ENCODE measurements at regions not wholly inside any gene's neighbourhood (a gene's known extent, or its start where the extent isn't known, plus 50 kb on each side); places are given as distances from the start of the nearest gene placed in this dataset.
"Not testable (repeated sequence)": the region's sequence is repeated elsewhere in the genome, so short reads cannot be mapped to it uniquely, and the experiment has no call there.

DNA sequence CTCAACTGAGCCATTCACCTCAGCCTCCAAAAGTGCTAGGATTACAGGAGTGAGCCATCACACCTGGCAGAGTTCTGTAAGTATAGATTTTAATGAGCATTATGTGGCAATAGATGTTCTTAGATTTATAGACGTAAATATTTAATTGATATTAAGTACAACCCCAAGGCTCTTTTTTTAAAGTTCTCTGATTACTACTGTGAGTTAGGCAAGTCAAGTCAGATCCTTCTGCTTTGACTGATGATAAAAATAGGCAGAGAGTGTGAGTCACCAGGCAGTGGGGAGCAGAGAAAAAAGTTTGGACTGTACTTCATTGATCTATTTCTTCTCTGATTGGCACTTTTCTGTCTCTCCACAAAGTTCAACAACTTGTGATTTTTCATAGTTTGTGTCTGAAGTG is 1379.9 kb downstream of the UQCRFS1 start:
- no peak for DNase-seq

DNA sequence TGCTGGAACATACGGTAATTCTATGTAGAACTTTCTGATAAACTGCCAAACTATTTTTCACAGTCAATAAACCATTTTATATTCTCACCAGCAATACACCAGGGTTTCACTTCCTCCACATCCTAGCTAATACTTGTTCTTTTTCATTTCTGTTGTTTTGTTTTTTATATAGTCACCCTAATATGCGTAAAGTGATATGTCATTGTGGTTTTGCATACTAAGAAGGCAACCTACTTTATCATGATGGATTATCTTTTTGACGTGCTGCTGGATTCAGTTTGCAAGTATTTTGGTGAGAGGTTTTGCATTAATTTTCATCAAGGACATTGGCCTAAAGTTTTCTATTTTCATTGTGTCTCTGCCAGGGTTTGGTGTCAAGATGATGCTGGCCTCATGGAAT is 1384.1 kb downstream of the UQCRFS1 start:
- DNase-seq = no peak

DNA sequence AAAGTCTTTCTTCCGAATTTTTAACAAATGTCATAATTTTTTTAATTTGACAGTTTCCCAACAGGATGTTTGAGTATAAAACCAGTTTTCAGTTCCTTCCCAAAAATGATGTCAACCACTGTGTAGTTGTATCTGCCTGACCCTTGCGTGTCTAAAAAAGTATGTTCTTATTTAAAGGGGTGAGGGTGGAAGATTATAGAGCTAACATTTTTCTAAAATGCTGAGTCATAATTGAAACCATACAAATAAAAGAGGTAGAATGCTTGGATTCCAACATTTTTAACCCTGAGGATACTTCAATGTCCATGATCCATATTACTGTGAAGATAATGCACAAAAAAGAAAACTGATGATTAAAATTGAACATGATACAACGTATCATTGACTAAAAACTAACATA is 1388.8 kb downstream of the UQCRFS1 start:
- DNase-seq = no peak

DNA sequence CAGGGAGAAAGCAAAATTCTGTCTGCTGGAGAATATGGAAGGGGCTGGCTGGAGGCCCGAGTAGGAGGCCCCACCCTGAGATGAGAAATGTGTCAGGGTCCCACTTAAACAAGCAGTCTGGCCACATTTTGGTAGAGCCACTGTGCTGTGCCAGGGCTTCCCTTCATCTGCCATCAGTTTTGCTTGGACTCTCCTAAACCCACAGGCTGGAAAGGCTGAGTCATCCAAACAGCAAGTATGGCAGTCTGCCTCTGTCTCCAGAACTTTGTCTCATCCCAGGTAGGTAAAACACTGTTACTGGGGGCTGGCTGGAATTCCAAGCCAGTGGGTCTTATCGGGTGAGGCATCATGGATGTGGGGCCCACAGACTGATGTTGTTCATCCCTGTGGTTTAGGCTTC is 1390.6 kb downstream of the UQCRFS1 start:
- no peak for DNase-seq

DNA sequence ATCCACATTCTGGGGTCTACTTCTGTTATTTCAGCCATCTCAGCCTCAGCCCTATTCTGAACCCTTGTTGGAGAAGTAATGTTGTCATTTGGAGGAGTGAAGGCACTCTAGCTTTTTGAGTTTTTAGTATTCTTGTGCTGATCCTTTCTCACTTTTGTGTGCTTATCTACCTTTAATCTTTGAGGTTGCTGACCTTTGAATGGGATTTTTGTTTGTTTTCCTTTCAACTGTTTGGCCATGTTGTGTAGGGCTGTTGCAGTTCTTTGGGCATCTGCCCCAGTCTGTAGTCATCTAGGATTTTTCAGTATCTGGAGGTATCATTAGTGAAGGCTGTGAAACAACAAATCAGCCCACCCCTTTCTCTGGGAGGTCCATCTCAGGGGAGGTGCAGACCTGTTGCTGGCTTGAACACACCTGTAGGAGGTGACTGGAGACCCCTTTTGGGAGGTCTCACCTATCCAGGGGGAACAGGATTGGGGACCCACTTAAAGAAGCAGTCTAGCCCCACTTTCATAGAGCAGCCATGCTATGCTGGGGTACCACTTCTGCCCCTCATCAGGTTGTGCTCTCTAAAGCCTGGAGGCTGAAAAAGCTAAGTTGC is 1391.4 kb downstream of the UQCRFS1 start:
- DNase-seq = no peak

DNA sequence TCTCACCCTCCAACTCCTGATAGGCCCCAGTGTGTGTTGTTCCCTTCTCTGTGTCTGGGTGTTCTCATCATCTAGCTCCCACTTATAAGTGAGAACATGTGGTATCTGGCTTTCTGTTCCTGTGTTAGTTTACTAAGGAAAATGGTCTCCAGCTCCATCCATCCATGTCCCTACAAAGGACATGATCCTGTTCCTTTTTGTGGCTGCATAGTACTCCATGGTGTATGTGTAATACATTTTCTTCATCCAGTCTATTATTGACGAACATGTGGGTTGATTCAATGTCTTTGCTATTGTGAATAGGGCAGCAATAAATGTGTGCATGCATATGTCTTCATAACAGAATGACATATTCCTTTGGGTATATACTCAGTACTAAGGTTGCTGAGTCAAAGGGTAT is 1397.0 kb downstream of the UQCRFS1 start:
- DNase-seq = no peak

DNA sequence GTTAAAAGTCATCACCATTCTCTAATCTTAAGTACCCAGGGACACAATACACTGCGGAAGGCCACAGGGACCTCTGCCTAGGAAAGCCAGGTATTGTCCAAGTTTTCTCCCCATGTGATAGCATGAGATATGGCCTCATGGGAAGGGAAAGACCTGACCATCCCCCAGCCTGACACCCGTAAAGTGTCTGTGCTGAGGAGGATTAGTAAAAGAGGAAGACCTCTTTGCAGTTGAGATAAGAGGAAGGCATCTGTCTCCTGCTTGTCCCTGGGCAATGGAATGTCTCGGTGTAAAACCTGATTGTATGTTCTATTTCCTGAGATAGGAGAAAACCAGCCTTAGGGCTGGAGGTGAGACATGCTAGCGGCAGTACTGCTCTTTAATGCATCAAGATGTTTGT is 1398.1 kb downstream of the UQCRFS1 start:
- DNase-seq = not testable (repeated sequence)

DNA sequence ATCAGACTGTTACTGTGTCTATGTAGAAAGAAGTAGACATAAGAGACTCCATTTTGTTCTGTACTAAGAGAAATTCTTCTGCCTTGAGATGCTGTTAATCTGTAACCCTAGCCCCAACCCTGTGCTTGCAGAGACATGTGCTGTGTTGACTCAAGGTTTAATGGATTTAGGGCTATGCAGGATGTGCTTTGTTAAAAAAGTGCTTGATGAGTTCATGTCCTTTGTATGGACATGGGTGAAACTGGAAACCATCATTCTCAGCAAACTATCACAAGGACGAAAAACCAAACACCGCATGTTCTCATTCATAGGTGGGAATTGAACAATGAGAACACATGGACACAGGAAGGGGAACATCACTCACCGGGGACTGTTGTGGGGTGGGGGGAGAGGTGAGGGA is 1398.7 kb downstream of the UQCRFS1 start:
- not testable (repeated sequence) for DNase-seq

DNA sequence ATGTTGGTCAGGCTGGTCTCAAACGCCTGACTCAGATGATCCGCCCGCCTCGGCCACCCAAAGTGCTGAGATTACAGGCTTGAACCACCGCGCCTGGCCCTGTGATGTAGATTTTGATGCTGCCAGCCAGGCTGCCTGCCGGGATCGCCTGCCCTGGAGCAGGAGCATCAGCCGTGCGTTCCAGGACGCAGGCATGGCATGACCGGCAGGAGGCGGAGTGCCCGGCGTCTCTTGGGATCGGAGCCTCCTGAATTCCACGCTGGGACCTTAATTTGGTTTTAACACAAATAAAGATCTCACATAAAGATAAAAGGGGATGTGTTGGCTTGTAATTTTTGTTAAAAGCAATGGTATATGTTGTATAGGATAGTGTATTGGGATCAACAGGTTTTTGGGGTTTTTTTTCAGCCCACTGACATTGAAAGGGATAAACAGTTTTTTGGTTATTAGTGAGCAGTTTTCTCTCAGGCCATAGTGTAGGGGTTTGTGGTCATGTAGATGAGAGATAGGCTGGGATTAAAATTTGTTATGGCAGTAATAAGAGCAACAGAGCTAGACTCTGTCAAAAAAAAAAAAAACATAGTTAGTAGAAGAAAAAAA is 1406.4 kb downstream of the UQCRFS1 start:
- DNase-seq = no peak

DNA sequence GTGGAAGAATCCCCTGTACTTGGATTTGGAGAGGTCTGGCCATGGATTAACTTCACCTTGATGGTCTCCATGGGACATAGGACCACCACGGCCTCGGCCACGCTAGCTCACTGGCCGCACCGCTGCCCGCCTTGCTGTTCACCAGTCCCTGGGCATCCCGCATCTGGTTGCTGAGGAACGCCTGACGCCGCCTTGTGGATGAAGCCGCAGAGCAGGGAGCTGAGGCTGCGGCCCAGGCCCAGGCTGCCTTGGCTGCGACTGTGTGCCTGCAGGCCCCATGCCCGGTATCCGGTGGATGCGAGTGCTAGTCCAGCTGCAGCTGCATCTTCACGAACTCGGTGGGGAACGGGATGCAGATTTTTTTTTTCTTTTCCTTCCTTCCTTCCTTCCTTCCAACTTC is 1407.1 kb downstream of the UQCRFS1 start:
- no peak for DNase-seq

DNA sequence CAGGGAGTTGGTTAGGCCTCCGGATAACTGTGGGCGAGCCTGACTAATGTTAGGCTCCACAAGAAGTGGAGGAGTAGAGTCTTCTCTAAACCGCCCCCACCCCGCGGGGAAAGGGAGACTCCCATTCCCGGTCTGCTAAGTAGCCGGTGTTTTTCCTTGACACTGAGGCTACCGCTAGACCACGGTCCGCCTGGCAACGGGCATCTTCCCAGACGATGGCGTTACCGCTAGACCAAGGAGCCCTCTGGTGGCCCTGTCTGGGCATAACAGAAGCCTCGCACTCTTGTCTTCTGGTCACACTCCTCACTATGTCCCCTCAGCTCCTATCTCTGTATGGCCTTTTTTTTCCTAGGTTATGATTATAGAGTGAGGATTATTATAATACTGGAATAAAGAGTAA is 1410.7 kb downstream of the UQCRFS1 start:
- DNase-seq = not testable (repeated sequence)

DNA sequence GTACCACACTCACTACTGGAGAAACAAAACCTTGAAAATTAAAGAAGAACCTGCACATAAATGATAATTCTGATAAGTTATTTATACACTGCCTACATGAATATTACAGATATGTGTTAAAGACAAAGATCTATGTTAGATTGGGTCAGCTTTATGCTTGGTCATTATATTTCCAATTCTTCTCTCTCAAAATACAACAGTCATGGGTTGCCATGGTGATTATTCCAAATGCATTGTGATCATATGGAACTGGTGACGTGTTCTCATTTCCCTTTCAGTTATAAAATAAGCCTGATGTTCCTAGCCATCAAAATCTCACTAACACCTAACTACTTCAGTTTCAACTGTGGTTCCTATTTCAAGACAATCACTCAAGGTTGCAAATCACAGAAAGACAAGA is 1416.4 kb downstream of the UQCRFS1 start:
- no peak for DNase-seq

DNA sequence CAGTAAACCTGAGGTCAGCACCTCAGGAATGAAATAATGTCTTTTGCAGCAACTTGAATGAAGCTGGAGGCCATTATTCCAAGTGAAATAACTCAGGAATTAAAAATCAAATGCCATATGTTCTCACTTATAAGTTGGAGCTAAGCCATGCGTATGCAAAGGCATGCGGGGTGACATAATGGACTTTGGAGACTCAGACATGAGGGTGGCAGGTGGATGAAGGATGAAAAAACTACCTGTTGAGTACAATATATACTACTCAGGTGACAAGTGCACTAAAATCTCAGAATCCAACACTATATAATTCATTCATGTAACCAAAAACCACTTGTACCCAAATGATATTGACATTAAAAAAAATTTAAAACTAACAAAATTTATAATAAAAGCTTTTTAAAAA is 1416.9 kb downstream of the UQCRFS1 start:
- no peak for DNase-seq

DNA sequence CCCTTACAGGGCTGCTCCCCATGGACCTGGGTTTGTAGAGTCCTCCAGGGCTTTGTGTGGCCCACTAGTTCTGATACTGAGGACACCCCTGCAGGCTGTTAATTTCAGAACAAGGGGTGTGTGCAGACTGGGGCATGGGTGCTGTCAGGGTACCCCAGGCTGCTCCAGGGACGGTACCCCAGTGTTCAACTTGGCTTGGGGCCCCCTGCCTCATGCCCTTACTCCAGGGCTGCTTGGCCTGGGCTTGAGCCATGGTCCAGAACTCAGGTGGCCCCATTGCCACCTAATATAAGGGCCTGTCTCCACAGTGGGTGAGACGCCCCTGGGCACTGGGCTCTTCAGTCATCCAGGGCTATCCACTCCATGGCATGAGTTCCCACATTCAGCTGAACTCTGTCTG is 1417.6 kb downstream of the UQCRFS1 start:
- no peak for DNase-seq

DNA sequence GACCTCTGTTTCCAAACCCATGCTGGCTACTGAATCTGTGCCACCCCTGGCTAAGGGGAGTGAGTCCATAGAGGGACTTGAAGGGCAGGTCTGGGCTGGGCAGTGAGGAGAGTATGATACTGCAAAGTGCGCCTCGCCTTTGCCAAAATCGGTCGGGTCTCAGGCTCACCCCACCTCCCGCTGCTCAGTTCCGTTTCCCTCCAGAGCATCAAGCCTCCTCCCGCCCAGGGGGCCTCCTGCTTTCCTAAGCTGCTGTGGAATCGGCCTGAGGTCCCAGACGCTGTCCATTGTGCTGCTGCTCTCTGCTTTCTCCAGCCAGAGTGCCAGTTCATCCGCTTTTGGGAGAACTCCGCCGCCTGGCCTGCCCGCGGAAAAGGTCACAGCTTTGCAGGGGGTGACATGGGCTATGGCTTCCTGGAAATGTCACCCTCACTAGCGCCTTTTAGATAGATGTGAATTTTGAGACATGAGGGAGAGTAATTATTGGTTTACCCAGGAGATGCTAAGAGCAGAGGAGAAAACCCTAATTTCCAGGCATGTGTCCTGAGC is 1418.4 kb downstream of the UQCRFS1 start:
- DNase-seq = peak; percentile 18

DNA sequence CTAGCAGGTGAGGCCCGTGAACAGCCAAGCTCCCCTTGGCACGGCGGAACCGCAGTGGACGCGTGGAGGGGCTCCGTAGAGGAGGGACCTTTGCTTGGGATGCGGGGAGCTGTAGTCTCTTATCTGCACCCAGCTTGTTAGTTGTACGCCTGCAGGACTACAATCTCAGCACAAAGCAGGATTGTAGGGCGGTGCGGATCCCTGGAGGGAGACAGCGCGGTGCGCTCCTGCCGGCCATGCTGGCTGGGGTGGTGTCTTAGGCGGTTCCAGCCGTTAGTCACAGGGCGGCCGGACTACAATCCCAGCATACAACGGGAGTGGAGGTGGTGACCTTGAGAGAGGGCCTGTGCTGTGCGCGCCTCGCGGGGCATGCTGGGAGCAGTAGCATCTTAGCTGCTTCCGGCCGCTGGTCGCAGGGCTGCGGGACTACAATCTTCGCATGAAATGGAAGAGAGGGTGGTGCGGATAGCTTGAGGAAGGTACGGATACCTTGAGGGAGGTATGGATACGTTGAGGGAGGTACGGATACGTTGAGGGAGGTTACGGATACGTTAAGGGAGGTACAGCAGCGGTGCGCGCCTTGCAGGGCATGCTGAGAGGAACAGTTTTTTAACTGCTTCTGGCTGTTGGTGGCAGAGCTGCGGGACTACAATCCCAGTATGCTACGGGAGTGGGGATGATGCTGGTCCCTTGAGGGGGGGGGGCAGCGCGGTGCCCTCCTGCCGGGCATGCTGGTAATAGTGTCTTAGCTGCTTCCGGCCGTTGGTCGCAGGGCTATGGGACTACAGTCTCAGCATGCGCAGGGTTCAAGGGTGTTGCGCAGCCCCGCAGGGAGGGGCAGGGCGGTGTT is 1419.1 kb downstream of the UQCRFS1 start:
- DNase-seq = peak; percentile 90

DNA sequence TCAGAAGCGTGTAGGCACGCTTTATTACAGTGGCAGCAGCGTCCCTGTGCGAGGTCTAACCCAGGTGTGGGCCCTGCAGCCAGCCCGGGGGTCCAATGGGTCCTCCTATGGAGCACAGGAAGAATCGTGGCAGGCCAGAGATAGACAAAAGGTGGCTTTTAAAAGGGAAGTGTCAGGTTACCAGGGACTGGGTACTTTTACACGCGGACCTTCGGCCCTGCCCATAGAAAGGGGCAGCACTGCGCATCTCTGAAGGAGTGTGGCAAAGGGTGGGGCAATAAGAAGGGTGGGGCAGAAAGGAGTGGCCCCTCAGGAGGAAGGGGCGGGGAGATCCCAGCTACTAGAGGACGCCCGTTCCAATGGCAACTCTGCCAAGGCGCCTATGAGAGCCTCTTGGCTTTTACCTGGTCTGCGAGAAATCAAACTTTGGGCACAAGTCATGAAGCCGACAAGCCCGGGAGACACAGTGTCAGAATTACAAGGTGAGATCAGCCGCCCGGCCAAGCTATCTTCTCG is 1419.8 kb downstream of the UQCRFS1 start:
- peak; percentile 70 for DNase-seq

DNA sequence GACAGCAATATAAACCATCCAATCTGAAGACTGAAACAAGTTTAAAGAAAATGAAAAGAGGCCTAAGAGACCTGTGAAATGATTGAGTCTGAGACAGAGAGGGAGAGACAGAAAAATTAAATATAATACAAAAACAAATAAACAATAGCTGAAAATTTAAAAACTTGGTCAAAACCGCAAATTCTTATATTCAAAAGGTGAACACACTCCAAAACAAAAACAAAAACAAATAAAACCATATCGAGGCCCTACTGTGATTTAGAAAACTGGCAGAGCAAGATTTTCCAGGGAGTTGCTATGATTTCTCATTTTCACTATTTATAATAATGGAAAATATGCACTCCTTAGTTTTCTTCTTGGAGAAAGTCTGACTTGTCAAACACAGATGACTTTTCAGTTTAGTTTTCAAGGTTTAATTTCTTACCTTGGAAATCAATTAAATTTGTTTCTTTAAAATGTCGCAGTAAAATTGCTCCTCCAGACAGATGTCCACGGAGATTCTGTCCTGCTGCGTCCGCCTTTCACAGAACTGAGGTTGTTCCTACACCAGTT is 1420.3 kb downstream of the UQCRFS1 start:
- DNase-seq = no peak

DNA sequence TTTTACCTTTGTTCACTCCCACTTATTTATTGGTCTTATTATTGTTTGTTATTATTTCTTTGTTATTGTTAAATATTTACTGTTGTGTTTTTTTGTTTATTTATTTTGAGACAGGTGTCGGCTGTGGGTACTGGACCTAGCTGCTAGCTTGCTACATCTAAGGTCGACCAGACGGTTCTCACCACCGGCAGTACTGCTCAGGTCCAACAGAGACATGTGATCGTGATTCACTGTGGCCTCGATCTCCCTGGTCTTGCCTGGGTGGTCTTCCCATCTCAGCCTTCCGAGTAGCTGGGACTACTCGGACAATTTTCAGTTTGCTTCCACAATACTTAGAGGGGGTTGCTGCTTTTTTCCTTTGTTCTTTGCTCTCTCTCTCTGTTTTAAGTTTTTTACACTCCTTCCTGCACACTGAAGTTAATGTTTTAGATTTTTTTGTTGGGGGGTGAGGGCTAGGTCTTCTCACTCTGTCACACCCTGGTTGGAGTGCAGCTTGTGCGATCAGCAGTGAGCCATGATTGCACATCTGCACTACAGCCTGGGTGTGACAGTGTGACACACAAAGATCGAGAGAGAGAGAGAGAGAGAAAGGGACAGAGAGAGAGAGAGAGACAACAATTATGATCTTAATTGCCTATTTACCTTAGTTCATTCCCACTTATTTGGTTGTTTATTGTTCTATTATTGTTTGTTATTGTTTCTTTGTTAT is 1432.4 kb downstream of the UQCRFS1 start:
- no peak for DNase-seq

DNA sequence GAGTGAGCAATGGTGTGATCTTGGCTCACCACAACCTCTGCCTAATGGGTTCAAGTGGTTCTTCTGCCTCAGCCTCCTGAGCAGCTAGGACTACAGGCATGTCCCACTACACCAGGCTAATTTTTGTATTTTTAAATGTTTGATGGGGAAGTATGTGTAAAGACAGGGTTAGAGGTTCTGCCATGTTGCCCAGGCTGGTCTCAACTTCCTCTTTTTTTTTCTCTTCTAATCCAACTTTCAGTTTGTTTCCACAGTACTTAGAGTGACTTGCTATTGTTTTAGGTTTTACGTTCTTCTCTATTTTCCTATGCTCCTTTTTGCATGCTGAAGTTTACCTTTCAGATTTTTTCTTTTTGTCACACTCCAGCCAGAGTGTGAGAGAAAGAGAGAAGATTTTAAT is 1433.0 kb downstream of the UQCRFS1 start:
- no peak for DNase-seq

DNA sequence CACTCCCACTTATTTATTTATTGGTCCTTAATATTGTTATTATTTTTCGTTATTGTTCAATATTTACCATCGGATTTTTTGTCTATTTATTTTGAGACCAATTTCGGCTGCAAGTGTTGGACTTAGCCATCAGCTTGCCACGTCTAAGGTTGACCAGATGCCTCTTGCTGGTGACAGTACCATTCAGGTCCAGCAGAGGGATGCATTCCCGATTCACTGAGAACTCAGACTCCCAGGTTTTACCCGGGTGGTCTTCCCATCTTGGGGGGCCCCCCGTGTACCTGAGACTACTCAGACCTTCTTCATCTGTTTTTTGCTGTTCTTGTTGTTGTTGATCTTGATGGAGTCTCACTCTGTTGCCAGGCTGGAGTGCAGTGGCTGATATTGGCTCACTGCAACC is 1435.2 kb downstream of the UQCRFS1 start:
- no peak for DNase-seq

DNA sequence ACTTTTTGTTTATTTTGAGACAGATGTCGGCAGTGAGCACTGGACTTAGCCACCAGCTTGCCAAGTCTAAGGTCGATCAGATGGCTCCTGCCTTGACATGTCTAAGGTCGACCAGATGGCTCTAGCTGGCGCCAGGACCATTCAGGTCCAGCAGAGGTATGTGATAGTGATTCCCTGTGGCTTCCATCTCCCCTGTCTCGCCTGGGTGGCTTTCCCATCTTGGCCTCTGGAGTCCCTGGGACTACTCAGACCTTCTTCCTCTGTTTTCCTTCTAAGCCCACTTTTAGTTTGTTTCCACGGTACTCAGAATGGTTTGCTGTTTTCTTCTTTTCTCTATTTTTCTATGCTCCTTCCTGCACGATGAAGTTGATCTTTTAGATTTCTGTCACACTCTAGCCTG is 1435.7 kb downstream of the UQCRFS1 start:
- DNase-seq = no peak

DNA sequence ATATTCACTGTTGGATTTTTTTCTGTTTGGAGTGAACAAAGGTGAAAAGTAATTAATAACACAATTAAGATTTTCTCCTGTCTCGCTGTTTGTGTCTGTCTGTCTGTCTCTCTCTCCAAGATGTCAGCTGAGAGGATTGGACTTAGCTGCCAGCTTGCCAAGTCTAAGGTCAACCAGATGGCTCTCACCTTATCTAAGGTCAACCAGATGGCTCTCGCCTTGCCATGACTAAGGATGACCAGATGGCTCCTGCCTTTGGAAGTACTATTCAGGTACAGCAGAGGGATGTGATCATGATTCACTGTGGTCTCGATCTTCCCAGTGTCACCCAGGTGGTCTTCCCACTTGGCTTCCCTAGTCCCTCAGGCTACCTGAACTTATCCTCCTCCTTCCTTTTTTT is 1436.4 kb downstream of the UQCRFS1 start:
- DNase-seq = no peak

Data from fibroblast of skin of right quadriceps (primary cell).